ENCODE measurements at regions not wholly inside any gene's neighbourhood (a gene's known extent, or its start where the extent isn't known, plus 50 kb on each side); places are given as distances from the start of the nearest gene placed in this dataset.

- no peak overlapping the region for H3K4me3 Mint-ChIP-seq
- H3K27ac Mint-ChIP-seq, result no peak overlapping the region
- no peaks in the 10 kb centered on the region; the same call in 1 of the 2 replicates for H3K27me3 Mint-ChIP-seq (ENCODE audit: insufficient read depth)
- peaks cover 20% of the 10 kb centered on the region for H3K9me3 Mint-ChIP-seq
- H3K36me3 Mint-ChIP-seq (ENCODE audit: low read depth), result no peaks in the 10 kb centered on the region; the same call in 1 of the 2 replicates
- TF ChIP-seq CTCF (IDR thresholded peaks at IDR 0.05), result no peak
- no peak for DNase-seq
- H3K4me1 Mint-ChIP-seq (ENCODE audit: low read depth), result no peaks in the 10 kb centered on the region
Measured at GRCh38 chr4:45865781-45866180, 258.1 kb downstream of the GABRG1 start.

- TF ChIP-seq CTCF (IDR thresholded peaks at IDR 0.05), result no peak
- Mint-ChIP-seq H3K27ac (no peak overlapping the region), H3K4me3 (no peak overlapping the region), H3K27me3 (ENCODE audit: insufficient read depth) (peaks cover 4% of the 10 kb centered on the region; the same call in 1 of the 2 replicates), H3K36me3 (ENCODE audit: low read depth) (0 out of 2 replicates have a peak, but pooled peaks cover 6% of the 10 kb centered on the region), H3K4me1 (ENCODE audit: low read depth) (no peaks in the 10 kb centered on the region), H3K9me3 (peaks cover 59% of the 10 kb centered on the region)
- DNase-seq, result no peak
Measured at GRCh38 chr4:45855857-45856256, 268.0 kb downstream of the GABRG1 start.

GRCh38 chr4:45846016-45846415 is 277.8 kb downstream of the GABRG1 start:
- Mint-ChIP-seq H3K27me3 (ENCODE audit: insufficient read depth) (no peaks in the 10 kb centered on the region), H3K9me3 (peaks cover 25% of the 10 kb centered on the region), H3K4me1 (ENCODE audit: low read depth) (no peaks in the 10 kb centered on the region), H3K4me3 (no peak overlapping the region), H3K36me3 (ENCODE audit: low read depth) (no peaks in the 10 kb centered on the region), H3K27ac (no peak overlapping the region)
- no peak for DNase-seq
- no peak for TF ChIP-seq CTCF (IDR thresholded peaks at IDR 0.05)

GRCh38 chr4:45841791-45842190 is 282.1 kb downstream of the GABRG1 start:
- TF ChIP-seq CTCF (IDR thresholded peaks at IDR 0.05), result no peak
- Mint-ChIP-seq H3K4me1 (ENCODE audit: low read depth) (no peaks in the 10 kb centered on the region), H3K27me3 (ENCODE audit: insufficient read depth) (no peaks in the 10 kb centered on the region), H3K9me3 (peaks cover 18% of the 10 kb centered on the region), H3K27ac (no peak overlapping the region), H3K4me3 (no peak overlapping the region), H3K36me3 (ENCODE audit: low read depth) (no peaks in the 10 kb centered on the region)
- no peak for DNase-seq

- DNase-seq, result no peak
- Mint-ChIP-seq H3K9me3 (peaks cover 65% of the 10 kb centered on the region), H3K4me3 (no peak overlapping the region), H3K36me3 (ENCODE audit: low read depth) (peaks cover 5% of the 10 kb centered on the region; the same call in 1 of the 2 replicates), H3K27ac (no peak overlapping the region), H3K27me3 (ENCODE audit: insufficient read depth) (no peaks in the 10 kb centered on the region), H3K4me1 (ENCODE audit: low read depth) (no peaks in the 10 kb centered on the region)
- TF ChIP-seq CTCF (IDR thresholded peaks at IDR 0.05), result no peak
Measured at GRCh38 chr4:45831692-45832091, 292.2 kb downstream of the GABRG1 start.

GRCh38 chr4:45803994-45804393 is 319.9 kb downstream of the GABRG1 start:
- DNase-seq, result no peak
- Mint-ChIP-seq H3K9me3 (peaks cover 25% of the 10 kb centered on the region), H3K4me1 (ENCODE audit: low read depth) (no peaks in the 10 kb centered on the region), H3K27me3 (ENCODE audit: insufficient read depth) (no peaks in the 10 kb centered on the region; the same call in 1 of the 2 replicates), H3K4me3 (no peak overlapping the region), H3K27ac (no peak overlapping the region), H3K36me3 (ENCODE audit: low read depth) (no peaks in the 10 kb centered on the region; the same call in 1 of the 2 replicates)
- no peak for TF ChIP-seq CTCF (IDR thresholded peaks at IDR 0.05)

Data from HFFc6 (cell line).